Skeletal muscle cell (primary cell): ENCODE measurements at regions not wholly inside any gene's neighbourhood (a gene's known extent, or its start where the extent isn't known, plus 50 kb on each side); places are given as distances from the start of the nearest gene placed in this dataset.

Source experiments
- DNase-seq: peaks from one replicate; pipeline ENCODE4 v3.0.0-alpha.2; 2010; ENCODE audit warnings: low read depth
- H3K4me3 ChIP-seq: 2 replicates; pipeline ENCODE4 v1.5.1; 2011; ENCODE audit warnings: low read depth, mild to moderate bottlenecking, control low read depth, low read length, moderate library complexity

- DNase-seq: no peak
- no peak overlapping the region for H3K4me3 ChIP-seq
Observed at GRCh38 chr11:33646629-33647028, 54.0 kb downstream of the C11orf91 start.

DNA sequence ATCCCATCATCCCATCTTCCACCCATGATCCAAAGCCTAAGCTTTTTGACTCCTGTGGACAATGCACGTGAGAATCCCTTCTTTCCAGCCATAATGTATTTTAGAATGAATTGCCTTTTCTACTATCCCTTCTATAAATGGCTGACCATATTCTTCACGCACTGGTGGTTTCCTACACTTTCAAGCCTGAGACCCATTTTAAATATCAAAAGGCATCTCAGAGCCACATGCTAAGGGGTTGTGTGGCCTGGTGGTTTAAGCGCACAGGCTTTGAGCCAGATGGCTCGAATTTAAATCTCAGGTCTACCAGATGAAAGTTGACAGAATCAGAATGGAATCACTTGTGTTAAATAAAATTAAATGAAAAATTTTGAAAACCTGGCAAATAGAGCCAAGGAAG lies 54.5 kb downstream of the C11orf91 start:
- H3K4me3 ChIP-seq: no peak overlapping the region
- DNase-seq: no peak

GRCh38 chr11:33645686-33646085 lies 54.9 kb downstream of the C11orf91 start:
- no peak overlapping the region for H3K4me3 ChIP-seq
- no peak for DNase-seq

DNA sequence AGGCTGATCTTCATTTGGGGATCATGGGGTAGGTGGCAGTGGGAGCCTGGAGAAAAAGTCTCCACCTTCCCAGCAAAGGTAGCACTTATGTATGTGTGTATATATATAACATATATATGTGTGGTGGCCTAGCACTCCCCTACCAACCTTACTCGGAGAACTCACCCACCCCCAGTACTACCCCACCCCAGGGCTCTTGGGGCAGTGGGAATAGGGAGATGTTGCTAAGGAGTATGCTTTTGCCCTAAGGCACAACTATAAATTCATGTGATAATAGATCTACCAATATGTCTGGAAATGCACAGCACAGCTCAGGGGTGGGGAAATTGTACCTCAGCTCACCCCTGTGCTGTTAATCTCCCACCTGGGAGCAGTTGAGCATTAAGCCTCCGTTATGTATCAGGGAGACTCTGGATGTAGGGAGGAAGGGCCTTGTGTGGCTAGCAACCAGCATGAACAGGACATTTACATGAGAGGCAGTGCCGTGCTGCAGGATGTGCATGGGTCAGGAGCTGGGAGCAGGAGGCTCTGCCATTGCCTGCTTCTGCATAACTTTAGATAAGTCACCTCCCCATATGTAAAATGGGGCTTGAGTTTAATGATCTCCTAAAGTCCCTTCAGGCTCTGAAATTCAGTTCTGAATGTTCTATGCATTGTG lies 57.3 kb downstream of the C11orf91 start:
- no peak for DNase-seq
- no peak overlapping the region for H3K4me3 ChIP-seq

- H3K4me3 ChIP-seq: no peak overlapping the region
- DNase-seq: no peak
Observed at GRCh38 chr11:33642461-33643166, 58.0 kb downstream of the C11orf91 start.

DNA sequence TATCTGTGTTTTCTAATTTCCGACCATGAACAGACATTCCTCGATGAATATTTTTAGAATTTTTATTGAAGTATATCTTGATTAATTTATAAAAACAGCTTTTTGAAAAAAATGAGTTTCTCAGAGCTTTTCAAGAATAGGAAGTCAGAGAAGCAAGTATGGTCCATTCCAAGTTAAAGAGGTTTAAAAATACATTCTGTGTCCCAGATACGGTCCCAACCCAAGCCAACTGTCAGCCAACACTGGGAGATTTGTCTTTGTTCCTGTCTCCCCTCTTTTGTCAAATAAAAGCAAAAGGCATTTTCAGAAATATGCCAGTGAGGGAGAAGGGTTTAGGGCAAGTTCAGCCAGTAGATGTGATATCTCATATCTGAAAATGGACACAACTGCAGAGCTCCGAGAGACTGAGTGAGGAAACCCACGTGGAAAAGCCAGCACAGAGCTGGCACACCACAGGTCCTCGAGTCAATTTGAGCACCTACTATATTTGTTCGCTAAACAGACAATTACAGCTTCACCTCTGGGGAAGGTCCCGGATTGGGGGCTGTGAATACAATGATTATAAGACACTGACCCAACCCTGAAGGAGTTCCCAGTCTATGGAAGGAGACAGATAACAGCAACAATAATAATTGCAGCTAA lies 59.8 kb downstream of the C11orf91 start:
- no peak overlapping the region for H3K4me3 ChIP-seq
- no peak for DNase-seq

GRCh38 chr11:33638608-33639007 lies 62.0 kb downstream of the C11orf91 start:
- no peak for DNase-seq
- no peak overlapping the region for H3K4me3 ChIP-seq

GRCh38 chr11:33636104-33636503 lies 64.5 kb downstream of the C11orf91 start:
- DNase-seq: no peak
- H3K4me3 ChIP-seq: no peak overlapping the region

GRCh38 chr11:33635161-33635560 lies 65.5 kb downstream of the C11orf91 start:
- H3K4me3 ChIP-seq: no peak overlapping the region
- DNase-seq: no peak

DNA sequence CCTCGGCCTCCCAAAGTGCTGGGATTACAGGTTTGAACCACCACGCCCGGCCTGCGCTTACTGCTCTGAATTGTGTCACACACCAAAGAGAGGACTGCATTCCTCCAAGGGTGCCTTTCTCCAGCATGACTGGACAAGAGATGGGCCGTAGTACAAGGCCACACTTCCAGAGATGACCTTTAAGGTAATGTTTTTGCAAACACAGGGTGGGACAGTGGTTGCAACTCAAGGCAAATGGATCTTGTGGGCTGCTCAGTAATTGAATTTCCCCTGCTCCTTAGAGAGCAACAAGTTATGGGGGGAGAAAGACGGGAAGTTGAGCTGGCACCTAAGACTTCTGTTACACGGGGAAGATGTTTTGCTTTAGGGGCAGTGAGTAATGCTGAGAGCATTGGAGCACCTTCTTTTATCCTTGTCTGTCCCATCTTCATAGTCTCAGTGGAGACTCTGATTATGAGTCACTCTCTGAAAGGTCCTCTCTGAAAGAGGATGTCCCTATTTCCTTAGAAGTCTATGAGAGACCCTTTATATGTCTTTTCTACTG lies 66.3 kb downstream of the C11orf91 start:
- no peak for DNase-seq
- no peak overlapping the region for H3K4me3 ChIP-seq

DNA sequence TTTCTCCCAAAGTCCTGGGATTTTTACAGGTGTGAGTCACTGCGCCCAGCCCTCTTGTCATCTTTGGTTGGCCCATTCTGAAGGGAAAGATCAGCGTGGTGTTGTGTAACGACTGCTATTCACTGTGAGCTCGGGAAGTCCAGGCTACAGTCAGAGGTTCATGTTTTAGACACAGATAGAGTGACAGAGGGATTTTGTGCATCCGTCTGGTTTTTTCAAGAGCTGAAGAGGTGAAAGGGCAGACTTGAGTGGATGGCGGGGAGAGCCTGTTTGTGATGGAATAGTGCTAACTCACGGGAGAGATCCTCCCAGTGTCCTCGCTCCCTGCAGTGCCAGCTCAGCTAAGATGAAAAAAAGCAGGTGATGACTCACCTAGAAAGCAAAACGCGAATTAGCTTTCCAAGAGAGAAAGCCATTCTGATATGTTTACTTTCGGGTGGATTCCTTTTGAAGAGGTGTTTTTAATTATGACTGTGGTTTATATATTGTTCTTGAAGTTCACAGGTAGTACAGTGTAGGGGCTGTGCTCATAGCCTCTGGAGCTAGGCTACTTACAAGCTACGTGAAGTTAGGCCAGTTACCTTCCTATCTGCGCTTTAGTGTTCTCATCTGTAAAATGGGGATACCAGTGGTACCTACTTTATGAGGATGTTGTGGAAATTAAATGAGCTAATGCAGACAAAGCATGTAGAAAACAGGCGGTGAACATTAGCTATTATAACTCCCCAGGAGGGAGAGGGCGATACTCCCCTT lies 67.2 kb downstream of the C11orf91 start:
- no peak overlapping the region for H3K4me3 ChIP-seq
- no peak for DNase-seq

GRCh38 chr11:33631749-33632091 lies 68.9 kb downstream of the C11orf91 start:
- no peak overlapping the region for H3K4me3 ChIP-seq
- no peak for DNase-seq

- DNase-seq: no peak
- no peak overlapping the region for H3K4me3 ChIP-seq
Observed at GRCh38 chr11:33630936-33631748, 69.5 kb downstream of the C11orf91 start.

- DNase-seq: no peak
- no peak overlapping the region for H3K4me3 ChIP-seq
Observed at GRCh38 chr11:33624083-33624482, 76.5 kb downstream of the C11orf91 start.

DNA sequence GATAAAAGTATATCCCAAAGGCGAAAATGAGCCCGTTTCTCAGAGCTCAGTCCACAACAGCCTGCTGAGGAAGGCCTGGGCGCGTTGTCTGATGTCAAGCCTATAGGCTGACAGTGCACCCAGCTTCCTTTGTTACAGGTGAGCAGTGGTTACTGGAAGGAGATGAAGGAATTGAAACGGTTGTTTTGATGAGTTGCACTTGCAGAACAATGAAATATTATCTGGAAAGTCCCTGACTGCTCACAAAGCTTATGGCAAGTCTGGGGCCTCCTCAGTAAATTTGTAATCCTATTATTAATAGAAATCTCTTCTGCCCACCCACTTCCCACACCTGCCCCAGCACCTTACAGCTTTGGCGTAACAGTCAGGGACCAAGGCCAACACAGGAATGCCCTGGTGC lies 77.8 kb downstream of the C11orf91 start:
- H3K4me3 ChIP-seq: no peak overlapping the region
- no peak for DNase-seq

DNA sequence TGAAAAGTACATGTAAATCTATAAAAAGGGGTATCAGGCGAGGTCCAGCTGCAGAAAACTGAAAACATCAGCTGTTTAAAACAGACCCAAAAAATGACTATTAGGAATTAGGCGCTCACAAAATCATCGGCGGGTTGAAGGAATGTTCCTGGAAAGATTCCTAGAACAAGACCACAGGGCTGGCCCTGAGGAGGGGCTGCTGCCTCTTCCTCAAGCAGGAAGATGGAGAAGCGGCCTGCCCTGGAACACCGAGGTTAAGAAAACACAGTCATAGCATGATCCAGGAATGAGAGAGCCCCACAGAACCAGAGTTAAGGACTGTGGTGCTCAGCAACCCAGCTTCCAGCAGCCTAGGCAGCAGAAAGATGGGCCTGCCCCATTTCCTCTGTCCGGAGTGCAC lies 78.4 kb downstream of the C11orf91 start:
- DNase-seq: peak; percentile 77
- no peak overlapping the region for H3K4me3 ChIP-seq

DNA sequence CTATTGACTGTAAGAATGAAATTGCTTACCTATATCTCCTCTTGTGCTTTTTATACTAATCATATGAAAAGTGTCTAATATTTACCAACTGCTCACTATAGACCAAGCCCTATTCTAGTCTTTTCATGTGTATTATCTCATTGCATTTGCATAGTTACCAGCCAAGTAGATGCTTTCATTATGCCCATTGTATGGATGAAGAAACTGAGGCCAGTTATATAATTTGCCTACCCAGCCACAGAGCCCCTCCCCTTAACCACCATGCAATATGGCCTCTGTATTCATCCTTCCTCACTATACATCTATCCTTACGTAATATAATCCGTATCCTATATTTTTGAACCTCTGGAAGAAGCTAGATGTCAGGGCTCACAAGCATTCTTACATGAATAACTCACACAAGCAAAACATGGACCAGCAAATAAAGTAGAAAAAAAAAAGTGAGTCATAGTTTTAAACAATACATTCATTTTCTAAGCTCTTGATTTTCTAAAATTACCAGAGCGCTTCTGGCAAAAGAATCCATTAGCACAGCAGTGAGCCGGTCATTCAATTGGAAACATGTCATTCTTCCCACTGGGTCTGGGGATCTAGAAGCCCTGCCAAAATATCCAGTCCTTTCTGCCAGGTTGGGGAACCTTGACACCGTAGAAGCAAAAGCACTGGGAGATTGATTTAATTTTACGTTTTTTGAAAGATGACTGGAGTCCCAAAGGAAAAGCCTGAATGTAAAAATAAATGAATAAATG lies 80.0 kb downstream of the C11orf91 start:
- DNase-seq: no peak

DNA sequence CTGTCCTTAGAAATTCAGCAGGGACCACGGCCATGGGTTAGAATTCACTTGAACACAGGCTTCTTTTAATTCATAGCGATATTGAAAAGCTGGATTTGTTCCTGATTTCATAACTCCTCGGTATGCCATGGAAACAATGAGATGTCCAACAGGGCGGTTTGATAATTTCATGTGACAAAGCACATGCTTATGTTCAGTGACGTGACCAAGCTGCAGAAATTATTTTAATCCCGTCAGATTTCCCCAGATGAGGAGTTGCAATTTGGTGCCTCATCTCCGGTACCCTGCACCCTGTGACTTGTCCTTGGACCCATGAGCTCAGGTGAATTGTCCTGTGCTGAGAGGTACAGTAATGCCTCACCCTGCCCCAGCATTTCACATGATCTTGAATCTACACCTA lies 81.7 kb downstream of the C11orf91 start:
- DNase-seq: no peak
- no peak overlapping the region for H3K4me3 ChIP-seq

More for the DNA sequence above, 80.0 kb downstream of the C11orf91 start:
- no peak overlapping the region for H3K4me3 ChIP-seq

DNA sequence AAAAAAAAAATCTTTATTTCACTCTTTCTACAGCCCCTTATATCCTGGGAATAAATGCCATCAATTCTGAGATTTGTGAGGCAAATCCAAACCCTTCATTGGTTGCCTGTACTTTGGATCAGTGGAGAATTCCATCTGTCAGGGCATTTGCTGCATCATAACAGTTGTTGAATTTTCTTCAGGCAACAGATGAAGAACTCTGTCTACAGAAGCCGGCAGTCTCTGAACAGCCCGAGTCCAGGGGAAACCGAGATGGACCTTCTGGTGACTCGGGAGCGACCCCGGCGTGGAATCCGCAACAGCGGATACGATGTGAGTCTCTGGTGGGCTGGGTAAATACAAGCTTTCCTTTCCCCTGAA lies 82.3 kb downstream of the C11orf91 start:
- no peak for DNase-seq
- no peak overlapping the region for H3K4me3 ChIP-seq
